ENCODE measurements at regions not wholly inside any gene's neighbourhood (a gene's known extent, or its start where the extent isn't known, plus 50 kb on each side); places are given as distances from the start of the nearest gene placed in this dataset.

DNA sequence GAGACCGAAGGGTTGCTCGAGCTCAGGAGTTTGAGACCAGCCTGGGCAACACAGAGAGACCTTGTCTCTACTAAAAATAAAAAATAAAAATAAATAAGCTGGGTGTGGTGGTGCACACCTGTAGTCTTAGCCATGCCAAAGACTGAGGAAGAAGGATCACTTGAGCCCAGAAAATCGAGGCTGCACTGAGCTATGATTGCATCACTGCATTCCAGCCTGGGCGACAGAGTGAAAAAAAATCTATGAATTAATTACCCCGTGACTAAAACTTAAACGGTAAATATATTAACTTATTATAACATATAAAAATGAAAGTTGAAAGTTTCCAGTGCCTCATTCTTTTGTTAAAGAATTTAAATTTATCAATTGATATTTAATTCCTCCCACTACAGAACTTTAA, 273.7 kb downstream of the KLF12 start:
- TF ChIP-seq MXI1 (conservative IDR thresholded peaks at IDR 0.05; ENCODE audit: poor library complexity, severe bottlenecking) (no peak), TAF1 (IDR thresholded peaks at IDR 0.05; ENCODE audit: low read depth) (no peak)
- TF ChIP-seq, protein P1, sequence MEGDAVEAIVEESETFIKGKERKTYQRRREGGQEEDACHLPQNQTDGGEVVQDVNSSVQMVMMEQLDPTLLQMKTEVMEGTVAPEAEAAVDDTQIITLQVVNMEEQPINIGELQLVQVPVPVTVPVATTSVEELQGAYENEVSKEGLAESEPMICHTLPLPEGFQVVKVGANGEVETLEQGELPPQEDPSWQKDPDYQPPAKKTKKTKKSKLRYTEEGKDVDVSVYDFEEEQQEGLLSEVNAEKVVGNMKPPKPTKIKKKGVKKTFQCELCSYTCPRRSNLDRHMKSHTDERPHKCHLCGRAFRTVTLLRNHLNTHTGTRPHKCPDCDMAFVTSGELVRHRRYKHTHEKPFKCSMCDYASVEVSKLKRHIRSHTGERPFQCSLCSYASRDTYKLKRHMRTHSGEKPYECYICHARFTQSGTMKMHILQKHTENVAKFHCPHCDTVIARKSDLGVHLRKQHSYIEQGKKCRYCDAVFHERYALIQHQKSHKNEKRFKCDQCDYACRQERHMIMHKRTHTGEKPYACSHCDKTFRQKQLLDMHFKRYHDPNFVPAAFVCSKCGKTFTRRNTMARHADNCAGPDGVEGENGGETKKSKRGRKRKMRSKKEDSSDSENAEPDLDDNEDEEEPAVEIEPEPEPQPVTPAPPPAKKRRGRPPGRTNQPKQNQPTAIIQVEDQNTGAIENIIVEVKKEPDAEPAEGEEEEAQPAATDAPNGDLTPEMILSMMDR (IDR thresholded peaks at IDR 0.05; ENCODE audit: poor library complexity, severe bottlenecking) = no peak

Measured in neural cell (in vitro differentiated cells).